ENCODE measurements at regions not wholly inside any gene's neighbourhood (a gene's known extent, or its start where the extent isn't known, plus 50 kb on each side); places are given as distances from the start of the nearest gene placed in this dataset.
"Not testable (repeated sequence)": the region's sequence is repeated elsewhere in the genome, so short reads cannot be mapped to it uniquely, and the experiment has no call there.

DNA sequence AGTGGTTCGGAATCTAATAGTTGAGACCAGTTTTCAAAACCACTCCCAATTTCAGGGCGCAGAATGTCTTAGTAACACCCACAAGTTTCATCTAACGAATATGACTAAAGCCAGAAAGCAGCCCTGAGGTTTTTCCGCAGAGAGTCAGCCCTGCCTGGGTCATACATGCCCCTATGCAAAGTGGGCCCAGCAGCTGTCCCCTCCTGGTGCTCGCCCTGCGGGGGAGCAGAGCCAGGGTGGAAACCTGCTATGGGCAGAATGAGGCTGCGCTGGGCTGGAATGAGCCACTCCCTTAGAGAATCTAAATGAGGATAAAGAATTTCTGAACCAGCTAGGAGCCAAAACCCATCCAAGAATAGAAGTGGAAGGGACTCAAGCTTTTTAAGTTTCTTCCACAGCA lies 69.4 kb upstream of the KIF2A start:
- H3K27ac Mint-ChIP-seq; H3K27me3 Mint-ChIP-seq (ENCODE audit: low read depth); ATAC-seq; H3K9me3 Mint-ChIP-seq (ENCODE audit: insufficient read depth); DNase-seq; POLR2A ChIA-PET; H3K36me3 Mint-ChIP-seq (ENCODE audit: low read depth); H3K4me3 Mint-ChIP-seq: not testable (repeated sequence)
- H3K4me1 Mint-ChIP-seq (ENCODE audit: low read depth): peaks cover 49% of the 10 kb centered on the region
- CTCF ChIA-PET: interaction anchor here (1.1 kb wide), 1 partner anchor 12 kb away, joined by 4 read pairs; no protein-coding TSS in a partner anchor

DNA sequence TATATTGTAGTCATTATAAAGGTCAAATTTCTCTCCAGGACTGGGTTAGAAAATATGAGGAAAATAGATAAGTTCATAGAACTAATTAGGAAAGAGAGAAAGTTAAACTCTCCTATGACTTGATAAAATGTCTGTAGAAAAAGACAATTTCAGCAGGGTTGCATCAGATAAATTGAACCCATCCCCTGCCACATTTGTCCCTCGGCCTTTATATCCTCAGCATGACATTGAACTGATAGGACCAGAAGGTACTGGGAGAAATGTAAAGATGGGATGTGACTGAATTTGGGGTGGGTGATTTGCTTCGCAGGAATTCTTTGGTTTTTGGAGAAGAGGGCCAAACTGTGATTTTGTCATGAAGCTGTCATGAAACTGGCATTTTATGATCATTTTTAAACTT lies 68.1 kb upstream of the KIF2A start:
- H3K4me3 Mint-ChIP-seq; H3K9me3 Mint-ChIP-seq (ENCODE audit: insufficient read depth); ATAC-seq; H3K36me3 Mint-ChIP-seq (ENCODE audit: low read depth); POLR2A ChIA-PET; H3K27me3 Mint-ChIP-seq (ENCODE audit: low read depth); H3K27ac Mint-ChIP-seq; DNase-seq: not testable (repeated sequence)
- CTCF ChIA-PET: interaction anchor here (1.0 kb wide), 1 partner anchor 147 kb away, joined by 3 read pairs; no protein-coding TSS in a partner anchor
- peaks cover 44% of the 10 kb centered on the region for H3K4me1 Mint-ChIP-seq (ENCODE audit: low read depth)

DNA sequence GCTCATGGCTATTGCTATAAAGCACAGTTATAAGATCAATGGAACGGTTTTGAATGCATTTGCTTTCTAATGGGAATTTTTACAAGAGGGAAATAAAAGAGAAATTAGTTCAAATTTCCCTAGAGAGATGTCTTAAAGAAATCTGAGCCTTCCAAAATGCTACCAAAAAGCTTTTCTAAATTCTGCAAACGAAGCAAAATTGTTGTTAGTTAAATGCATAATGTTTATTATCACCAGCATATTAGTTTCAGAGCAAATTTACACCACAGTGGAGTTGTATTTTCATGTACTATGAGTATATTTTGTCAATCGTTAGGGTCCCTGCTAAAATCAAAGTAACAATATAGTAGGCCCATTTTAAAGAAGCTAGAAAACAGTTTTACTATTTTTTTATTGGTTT lies 67.4 kb upstream of the KIF2A start:
- DNase-seq; H3K4me3 Mint-ChIP-seq; ATAC-seq; POLR2A ChIA-PET; H3K36me3 Mint-ChIP-seq (ENCODE audit: low read depth); H3K9me3 Mint-ChIP-seq (ENCODE audit: insufficient read depth); H3K27ac Mint-ChIP-seq; H3K27me3 Mint-ChIP-seq (ENCODE audit: low read depth): not testable (repeated sequence)
- H3K4me1 Mint-ChIP-seq (ENCODE audit: low read depth): peaks cover 39% of the 10 kb centered on the region
- CTCF ChIA-PET: interaction anchor here (1.0 kb wide), 1 partner anchor 146 kb away, joined by 3 read pairs; no protein-coding TSS in a partner anchor

DNA sequence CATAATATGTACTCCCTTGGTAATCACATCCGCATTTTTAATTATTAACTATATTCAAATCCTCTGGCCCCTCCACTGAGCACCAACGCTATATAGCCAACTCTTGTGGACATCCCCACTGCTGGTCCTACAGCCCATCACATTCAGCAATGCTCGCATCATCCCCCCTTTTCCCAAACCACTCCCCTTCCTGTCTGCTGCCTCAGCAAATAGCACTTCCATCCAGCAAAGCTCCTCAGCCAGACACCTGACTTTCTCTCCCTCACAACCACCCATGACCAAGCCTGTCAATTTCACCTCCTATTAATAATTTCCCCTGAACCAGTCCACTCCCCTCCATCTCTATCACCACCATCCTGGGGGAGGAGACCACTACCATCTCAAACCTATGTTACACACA lies 65.5 kb upstream of the KIF2A start:
- H3K27me3 Mint-ChIP-seq (ENCODE audit: low read depth); H3K27ac Mint-ChIP-seq; DNase-seq; H3K4me3 Mint-ChIP-seq; POLR2A ChIA-PET; H3K36me3 Mint-ChIP-seq (ENCODE audit: low read depth); H3K9me3 Mint-ChIP-seq (ENCODE audit: insufficient read depth); ATAC-seq: not testable (repeated sequence)
- H3K4me1 Mint-ChIP-seq (ENCODE audit: low read depth): peaks cover 36% of the 10 kb centered on the region
- CTCF ChIA-PET: interaction anchor here (1.1 kb wide), 1 partner anchor 47 kb away, joined by 3 read pairs; no protein-coding TSS in a partner anchor

DNA sequence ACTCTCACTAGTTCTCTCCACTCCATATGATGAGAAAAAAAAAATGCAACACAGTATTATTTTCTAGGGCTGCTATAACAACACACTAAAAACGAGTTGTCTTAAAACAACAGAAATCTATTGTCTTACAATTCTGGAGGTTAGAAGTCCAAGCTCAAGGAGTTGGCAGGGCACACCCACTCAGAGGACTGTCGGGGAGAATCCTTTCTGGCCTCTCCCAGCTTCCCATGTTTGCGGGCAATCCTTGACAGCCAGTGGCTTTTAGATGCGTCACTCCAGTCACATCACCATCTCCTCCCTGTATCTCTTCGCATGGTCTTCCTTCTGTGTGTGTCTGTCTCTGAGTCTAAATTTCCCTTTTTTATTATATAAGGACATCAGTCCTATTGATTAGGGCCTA lies 64.0 kb upstream of the KIF2A start:
- H3K9me3 Mint-ChIP-seq (ENCODE audit: insufficient read depth); H3K27ac Mint-ChIP-seq; ATAC-seq; POLR2A ChIA-PET; CTCF ChIA-PET; H3K4me3 Mint-ChIP-seq; H3K36me3 Mint-ChIP-seq (ENCODE audit: low read depth); H3K27me3 Mint-ChIP-seq (ENCODE audit: low read depth); DNase-seq: not testable (repeated sequence)
- H3K4me1 Mint-ChIP-seq (ENCODE audit: low read depth): peaks cover 28% of the 10 kb centered on the region

DNA sequence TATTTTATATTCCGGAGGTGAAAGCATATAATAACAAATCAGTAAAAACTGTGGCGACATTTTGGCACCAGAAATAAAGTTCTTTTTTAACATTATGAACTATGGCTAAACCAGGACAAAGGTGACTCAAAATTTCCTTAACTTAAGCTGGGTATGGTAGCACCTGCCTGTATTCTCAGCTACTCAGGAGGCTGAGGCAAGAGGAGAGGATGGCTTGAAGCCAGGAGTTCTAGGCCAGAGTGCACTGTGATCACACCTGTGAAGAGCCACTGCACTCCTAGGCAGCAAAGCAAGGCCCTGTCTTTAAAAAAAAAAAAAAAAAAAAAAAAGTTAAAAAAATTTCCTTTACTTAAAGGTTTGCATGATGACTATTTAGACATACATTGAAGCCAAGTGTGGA lies 63.0 kb upstream of the KIF2A start:
- DNase-seq; H3K9me3 Mint-ChIP-seq (ENCODE audit: insufficient read depth); ATAC-seq; H3K27me3 Mint-ChIP-seq (ENCODE audit: low read depth); H3K27ac Mint-ChIP-seq; H3K36me3 Mint-ChIP-seq (ENCODE audit: low read depth); POLR2A ChIA-PET; H3K4me3 Mint-ChIP-seq; CTCF ChIA-PET: not testable (repeated sequence)
- peaks cover 25% of the 10 kb centered on the region for H3K4me1 Mint-ChIP-seq (ENCODE audit: low read depth)

DNA sequence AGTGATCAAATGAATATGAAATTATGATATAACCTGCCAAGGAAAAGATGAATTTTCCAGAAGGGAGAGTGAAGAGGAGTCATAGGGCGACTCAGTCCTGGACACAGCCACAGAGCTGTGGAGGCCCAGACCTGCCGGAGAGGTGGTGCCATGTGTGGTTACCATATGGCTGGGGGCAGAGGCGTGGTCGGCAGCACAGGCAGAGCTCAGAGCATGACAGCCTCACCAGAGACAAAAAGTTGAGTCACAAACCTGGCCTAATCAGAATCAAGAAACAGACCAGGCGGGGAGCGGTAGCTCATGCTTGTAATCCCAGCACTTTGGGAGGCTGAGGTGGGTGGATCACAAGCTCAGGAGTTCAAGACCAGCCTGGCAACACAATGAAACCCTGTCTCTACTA lies 57.8 kb upstream of the KIF2A start:
- peaks cover 20% of the 10 kb centered on the region for H3K4me1 Mint-ChIP-seq (ENCODE audit: low read depth)
- H3K9me3 Mint-ChIP-seq (ENCODE audit: insufficient read depth); H3K27ac Mint-ChIP-seq; POLR2A ChIA-PET; H3K4me3 Mint-ChIP-seq; H3K27me3 Mint-ChIP-seq (ENCODE audit: low read depth); DNase-seq; ATAC-seq: not testable (repeated sequence)
- CTCF ChIA-PET: interaction anchor here (1.5 kb wide), 1 partner anchor 11 kb away, joined by 3 read pairs; no protein-coding TSS in a partner anchor
- peaks cover 10% of the 10 kb centered on the region for H3K36me3 Mint-ChIP-seq (ENCODE audit: low read depth)

DNA sequence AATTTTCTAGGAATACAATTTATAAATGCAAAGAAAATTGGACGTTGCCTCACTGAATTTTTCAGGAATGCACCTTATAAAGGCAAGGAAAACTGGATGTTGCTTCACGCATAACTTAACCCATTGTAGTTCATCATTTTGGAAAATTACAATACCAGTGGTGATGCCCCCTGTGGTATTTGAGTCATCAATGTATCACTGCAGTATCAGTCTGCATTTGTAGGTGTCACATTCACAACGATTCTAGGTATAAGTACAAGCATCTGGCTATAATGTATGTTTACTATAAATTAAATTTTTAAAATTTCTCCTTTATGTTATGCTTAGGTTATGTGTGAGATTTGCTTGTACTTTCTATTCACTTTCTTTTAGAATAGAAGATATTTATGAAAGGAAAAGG lies 55.9 kb upstream of the KIF2A start:
- H3K27ac Mint-ChIP-seq; H3K4me3 Mint-ChIP-seq; H3K27me3 Mint-ChIP-seq (ENCODE audit: low read depth); POLR2A ChIA-PET; H3K9me3 Mint-ChIP-seq (ENCODE audit: insufficient read depth); DNase-seq; ATAC-seq; CTCF ChIA-PET: not testable (repeated sequence)
- Mint-ChIP-seq H3K36me3 (ENCODE audit: low read depth) (peaks cover 15% of the 10 kb centered on the region), H3K4me1 (ENCODE audit: low read depth) (peaks cover 24% of the 10 kb centered on the region)

DNA sequence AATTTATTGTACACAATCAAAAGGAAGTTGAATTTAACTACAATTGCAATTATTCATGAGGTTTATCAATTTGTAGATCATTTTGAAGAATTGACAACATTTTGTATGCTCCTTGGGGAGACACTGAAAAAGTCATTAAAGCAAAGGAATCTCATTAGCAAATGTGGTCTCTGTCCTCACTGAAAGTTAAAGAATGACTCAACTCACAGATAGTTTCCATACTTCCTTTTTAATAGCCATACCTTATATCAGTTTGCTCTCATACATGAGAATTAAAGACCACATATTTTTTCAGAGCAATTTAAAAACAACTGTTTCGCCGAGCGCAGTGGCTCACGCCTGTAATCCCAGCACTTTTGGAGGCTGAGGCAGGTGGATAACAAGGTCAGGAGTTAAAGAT lies 55.1 kb upstream of the KIF2A start:
- H3K4me3 Mint-ChIP-seq; POLR2A ChIA-PET; ATAC-seq; H3K9me3 Mint-ChIP-seq (ENCODE audit: insufficient read depth); DNase-seq; H3K27me3 Mint-ChIP-seq (ENCODE audit: low read depth); H3K27ac Mint-ChIP-seq; CTCF ChIA-PET: not testable (repeated sequence)
- peaks cover 28% of the 10 kb centered on the region for H3K4me1 Mint-ChIP-seq (ENCODE audit: low read depth)
- peaks cover 15% of the 10 kb centered on the region for H3K36me3 Mint-ChIP-seq (ENCODE audit: low read depth)

DNA sequence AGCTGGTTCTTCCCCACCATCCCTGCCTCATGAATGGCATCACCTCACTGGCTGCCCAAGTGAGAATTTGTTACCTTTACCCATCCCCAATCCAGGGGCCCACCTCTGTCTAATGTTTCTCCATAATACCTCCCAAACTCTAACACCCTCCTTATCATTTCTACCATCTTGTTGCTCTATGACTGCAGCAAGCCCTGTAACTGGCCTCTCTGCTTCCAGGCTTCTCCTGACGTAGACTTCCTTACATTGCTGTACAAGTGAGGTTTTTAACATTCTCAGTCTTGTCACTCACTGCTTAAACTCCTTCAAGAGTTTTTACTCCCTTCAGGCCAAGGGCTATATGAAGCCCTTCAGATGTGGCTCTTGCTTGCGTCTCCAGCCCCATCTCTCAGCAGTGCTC lies 53.5 kb upstream of the KIF2A start:
- ATAC-seq; H3K27ac Mint-ChIP-seq; H3K27me3 Mint-ChIP-seq (ENCODE audit: low read depth); CTCF ChIA-PET; H3K9me3 Mint-ChIP-seq (ENCODE audit: insufficient read depth); POLR2A ChIA-PET; H3K4me3 Mint-ChIP-seq; DNase-seq: not testable (repeated sequence)
- Mint-ChIP-seq H3K36me3 (ENCODE audit: low read depth) (peaks cover 15% of the 10 kb centered on the region), H3K4me1 (ENCODE audit: low read depth) (peaks cover 39% of the 10 kb centered on the region)

DNA sequence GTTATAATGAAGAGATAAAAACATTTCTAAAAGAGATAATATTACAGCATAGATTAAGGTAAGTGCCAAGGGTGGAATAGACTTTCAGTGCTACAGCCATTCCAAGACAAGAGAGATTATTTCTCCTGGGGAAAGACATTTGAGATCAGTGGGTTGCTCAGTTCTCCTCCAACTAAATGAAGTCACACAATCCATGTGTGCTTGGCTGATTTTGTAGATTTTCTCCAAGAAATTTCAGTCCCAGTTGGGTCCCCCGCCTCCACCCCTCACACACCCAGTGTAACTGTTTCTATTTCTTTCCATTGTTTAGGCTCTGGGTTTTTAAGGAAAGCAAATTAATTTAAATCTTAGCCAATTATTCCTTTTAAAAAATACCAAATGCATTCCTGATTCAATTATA lies 50.5 kb upstream of the KIF2A start:
- CTCF ChIA-PET: interaction anchor here (0.9 to 1.0 kb wide), 2 partner anchors 22 to 36 kb away, joined by 3 read pairs; no protein-coding TSS in a partner anchor
- H3K4me1 Mint-ChIP-seq (ENCODE audit: low read depth): peaks cover 54% of the 10 kb centered on the region
- H3K4me3 Mint-ChIP-seq; DNase-seq; ATAC-seq; H3K27me3 Mint-ChIP-seq (ENCODE audit: low read depth); H3K9me3 Mint-ChIP-seq (ENCODE audit: insufficient read depth): not testable (repeated sequence)
- peak overlapping the region; percentile 63 for H3K27ac Mint-ChIP-seq
- peaks cover 24% of the 10 kb centered on the region for H3K36me3 Mint-ChIP-seq (ENCODE audit: low read depth)
- POLR2A ChIA-PET: interaction anchor here (0.5 kb wide), 1 partner anchor 65 kb away, joined by 3 read pairs; no protein-coding TSS in a partner anchor

DNA sequence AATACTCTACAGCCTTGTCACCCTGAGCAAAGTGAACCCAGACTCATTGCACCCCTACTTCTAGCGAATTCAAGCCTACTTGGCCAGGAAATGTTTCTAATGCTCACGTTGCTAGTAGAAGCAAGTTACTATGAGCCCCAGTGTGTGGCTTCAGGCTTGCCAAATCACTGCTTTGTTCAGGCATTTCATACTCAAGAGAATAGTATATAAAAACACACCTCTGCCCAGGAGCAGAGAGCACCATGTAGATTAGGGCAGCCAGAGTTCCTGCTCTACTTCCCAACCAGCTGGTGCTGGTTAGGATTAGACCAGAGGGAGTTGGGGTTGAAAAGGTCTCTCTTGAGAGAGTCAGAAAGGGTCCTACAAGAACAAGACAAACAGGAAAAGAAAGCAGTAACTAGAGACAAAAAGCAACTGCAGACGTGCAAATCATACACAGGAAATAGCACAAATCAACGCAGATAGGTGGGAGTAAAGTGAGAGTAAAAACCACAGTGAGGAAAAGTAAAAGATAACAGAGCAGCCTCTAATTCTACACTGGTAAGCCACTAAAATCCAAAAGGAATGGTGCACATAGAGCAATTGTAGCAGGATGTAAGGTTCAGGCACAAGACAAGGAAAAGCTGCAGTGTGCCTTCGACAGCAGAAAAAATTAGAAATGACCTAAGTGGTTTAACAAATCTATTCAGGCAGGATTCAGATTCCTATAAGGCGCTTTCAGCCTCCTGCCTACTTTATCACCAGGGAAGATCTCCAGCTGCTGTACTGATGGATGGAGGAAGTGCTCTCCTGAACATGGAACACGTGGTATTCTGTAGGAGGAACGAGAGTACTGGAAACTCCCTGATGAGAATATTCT lies 49.6 kb upstream of the KIF2A start:
- H3K4me1 Mint-ChIP-seq (ENCODE audit: low read depth): peaks cover 58% of the 10 kb centered on the region
- peak; percentile 40 for DNase-seq
- POLR2A ChIA-PET: interaction anchor here (1.0 to 1.4 kb wide), 3 partner anchors 28 to 50 kb away, joined by 3 to 6 read pairs (median 4); partner anchors contain the start of gene KIF2A

More for the DNA sequence above, 49.6 kb upstream of the KIF2A start:
- peak overlapping the region; percentile 21 for H3K4me3 Mint-ChIP-seq
- peaks cover 10% of the 10 kb centered on the region for H3K9me3 Mint-ChIP-seq (ENCODE audit: insufficient read depth)
- H3K27ac Mint-ChIP-seq: peak overlapping the region; percentile 97
- H3K36me3 Mint-ChIP-seq (ENCODE audit: low read depth): peaks cover 26% of the 10 kb centered on the region
- ATAC-seq: peak; percentile 81
- H3K27me3 Mint-ChIP-seq (ENCODE audit: low read depth): no peaks in the 10 kb centered on the region
- CTCF ChIA-PET: interaction anchor here (0.9 to 1.2 kb wide), 4 partner anchors 21 to 35 kb away, joined by 3 to 4 read pairs (median 4); no protein-coding TSS in a partner anchor

All from activated CD8-positive, alpha-beta T cell treated with anti-CD3 and anti-CD28 coated beads, Interleukin-2, amount 10 ng/mL, durations not matched to agents 7 days and 5 days (primary cell).